Iris pigment epithelial cell (primary cell): ENCODE measurements at regions not wholly inside any gene's neighbourhood (a gene's known extent, or its start where the extent isn't known, plus 50 kb on each side); places are given as distances from the start of the nearest gene placed in this dataset.

Source experiments
- DNase-seq: peaks from one replicate; pipeline ENCODE4 v3.0.0-alpha.2; 2011; ENCODE audit warnings: low read depth

GRCh38 chr14:62381311-62382070 lies 619.3 kb downstream of the SNAPC1 start:
- no peak for DNase-seq

- DNase-seq, result no peak
Observed at GRCh38 chr14:62409169-62409568, 636.1 kb downstream of the KCNH5 start.

GRCh38 chr14:62409626-62410300 lies 635.5 kb downstream of the KCNH5 start:
- peak; percentile 82 for DNase-seq

- DNase-seq, result no peak
Observed at GRCh38 chr14:62420847-62421246, 624.4 kb downstream of the KCNH5 start.

- DNase-seq, result peak; percentile 87
Observed at GRCh38 chr14:62428429-62429203, 616.6 kb downstream of the KCNH5 start.

- DNase-seq, result no peak
Observed at GRCh38 chr14:62429683-62430082, 615.6 kb downstream of the KCNH5 start.

GRCh38 chr14:62431496-62431895 lies 613.8 kb downstream of the KCNH5 start:
- no peak for DNase-seq

GRCh38 chr14:62432955-62433354 lies 612.3 kb downstream of the KCNH5 start:
- DNase-seq, result no peak

- no peak for DNase-seq
Observed at GRCh38 chr14:62436261-62436660, 609.0 kb downstream of the KCNH5 start.

- no peak for DNase-seq
Observed at GRCh38 chr14:62439210-62439609, 606.0 kb downstream of the KCNH5 start.

GRCh38 chr14:62443796-62444195 lies 601.5 kb downstream of the KCNH5 start:
- DNase-seq, result peak; percentile 91

GRCh38 chr14:62445570-62445969 lies 599.7 kb downstream of the KCNH5 start:
- DNase-seq, result no peak

GRCh38 chr14:62451221-62451620 lies 594.0 kb downstream of the KCNH5 start:
- no peak for DNase-seq

GRCh38 chr14:62453226-62453625 lies 592.0 kb downstream of the KCNH5 start:
- DNase-seq, result no peak

GRCh38 chr14:62455446-62455845 lies 589.8 kb downstream of the KCNH5 start:
- DNase-seq, result peak; percentile 15

GRCh38 chr14:62462988-62463387 lies 582.3 kb downstream of the KCNH5 start:
- DNase-seq, result no peak

GRCh38 chr14:62468946-62469345 lies 576.3 kb downstream of the KCNH5 start:
- no peak for DNase-seq

GRCh38 chr14:62470935-62471334 lies 574.3 kb downstream of the KCNH5 start:
- DNase-seq, result no peak

- DNase-seq, result no peak
Observed at GRCh38 chr14:62491146-62491545, 554.1 kb downstream of the KCNH5 start.

- DNase-seq, result no peak
Observed at GRCh38 chr14:62497708-62498107, 547.5 kb downstream of the KCNH5 start.

- peak; percentile 8 for DNase-seq
Observed at GRCh38 chr14:62501021-62501750, 544.1 kb downstream of the KCNH5 start.

GRCh38 chr14:62505045-62505444 lies 540.2 kb downstream of the KCNH5 start:
- no peak for DNase-seq
